Gastrocnemius medialis (tissue), 4 donors: ENCODE measurements at regions not wholly inside any gene's neighbourhood (a gene's known extent, or its start where the extent isn't known, plus 50 kb on each side); places are given as distances from the start of the nearest gene placed in this dataset.

Experiments
- CTCF ChIP-seq, 5 experiments: fragments of 450-650 bp in 3 of 5; fragments of 200-600 bp in 2 of 5; sonication (generic) in 2 of 5; IDR thresholded peaks in 4 of 5; conservative IDR thresholded peaks in 1 of 5; 1 replicate in 4 of 5; 2 replicates in 1 of 5; pipeline ENCODE4 v1.5.1; 2016 to 2019; ENCODE audit warnings: antibody characterized with exemption in 5 of 5, mild to moderate bottlenecking in 3 of 5, moderate library complexity in 3 of 5
- POLR2A ChIP-seq, 2 donors: fragments of 450-650 bp; IDR thresholded peaks; one replicate each; pipeline ENCODE4 v1.6.1; 2017; ENCODE audit warnings: antibody characterized with exemption in 2 of 2, mild to moderate bottlenecking in 2 of 2, moderate library complexity in 2 of 2

DNA sequence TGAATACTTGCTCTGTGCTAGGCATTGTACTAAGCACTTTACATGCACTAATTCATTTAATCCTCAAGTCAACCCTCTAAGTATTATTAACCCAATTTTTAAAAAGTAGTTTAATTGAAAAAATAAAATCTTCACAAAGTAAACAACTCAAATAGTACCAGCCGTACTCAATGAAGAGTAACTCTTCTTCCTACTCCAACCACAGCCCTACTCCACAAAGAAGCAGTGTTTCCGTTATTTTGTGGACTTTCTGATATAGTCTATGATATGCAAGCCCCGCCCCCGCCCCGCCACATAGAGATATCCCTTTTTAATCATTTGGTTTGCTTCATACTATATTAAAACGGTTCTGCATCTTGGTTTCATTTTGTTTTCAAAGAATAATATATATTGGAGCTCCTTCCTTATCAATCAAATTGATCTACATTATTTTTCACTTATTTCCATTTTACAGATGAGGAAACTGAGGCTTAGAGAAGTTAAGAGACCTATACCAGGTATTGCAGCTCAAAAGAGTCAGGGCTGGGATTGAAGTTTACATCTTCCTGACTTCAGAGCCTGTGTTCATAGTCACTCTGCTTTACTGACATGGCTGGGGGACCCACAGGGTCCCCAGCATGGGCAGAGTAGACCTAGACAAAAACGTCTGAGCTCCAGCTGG is 78.6 kb downstream of the PCDH1 start:
- TF ChIP-seq POLR2A (IDR thresholded peaks at IDR 0.05) (no peak), CTCF (IDR thresholded peaks at IDR 0.05 in 4 of 5, conservative IDR thresholded peaks at IDR 0.05 in 1 of 5) (no peak)
